Vagina (tissue), 2 donors: ENCODE measurements at regions not wholly inside any gene's neighbourhood (a gene's known extent, or its start where the extent isn't known, plus 50 kb on each side); places are given as distances from the start of the nearest gene placed in this dataset.

Experiments used
- CTCF ChIP-seq, 3 experiments: fragments of 450-650 bp in 2 of 3; fragments of 200-600 bp in 1 of 3; sonication (generic) in 1 of 3; IDR thresholded peaks; one replicate each; pipeline ENCODE4 v1.5.1; 2017 to 2019; ENCODE audit warnings: antibody characterized with exemption in 3 of 3, mild to moderate bottlenecking in 2 of 3, moderate library complexity in 2 of 3
- POLR2A ChIP-seq, 2 donors: fragments of 450-650 bp; IDR thresholded peaks; one replicate each; pipeline ENCODE4 v1.6.1; 2017; ENCODE audit warnings: antibody characterized with exemption in 2 of 2, mild to moderate bottlenecking in 2 of 2, moderate library complexity in 2 of 2

- no peak for TF ChIP-seq CTCF (IDR thresholded peaks at IDR 0.05)
- TF ChIP-seq POLR2A (IDR thresholded peaks at IDR 0.05), result no peak
Measured at GRCh38 chr16:22623351-22623781, 112.7 kb downstream of the NPIPB5 start.
